ENCODE measurements at regions not wholly inside any gene's neighbourhood (a gene's known extent, or its start where the extent isn't known, plus 50 kb on each side); places are given as distances from the start of the nearest gene placed in this dataset.
"Not testable (repeated sequence)": the region's sequence is repeated elsewhere in the genome, so short reads cannot be mapped to it uniquely, and the experiment has no call there.

DNA sequence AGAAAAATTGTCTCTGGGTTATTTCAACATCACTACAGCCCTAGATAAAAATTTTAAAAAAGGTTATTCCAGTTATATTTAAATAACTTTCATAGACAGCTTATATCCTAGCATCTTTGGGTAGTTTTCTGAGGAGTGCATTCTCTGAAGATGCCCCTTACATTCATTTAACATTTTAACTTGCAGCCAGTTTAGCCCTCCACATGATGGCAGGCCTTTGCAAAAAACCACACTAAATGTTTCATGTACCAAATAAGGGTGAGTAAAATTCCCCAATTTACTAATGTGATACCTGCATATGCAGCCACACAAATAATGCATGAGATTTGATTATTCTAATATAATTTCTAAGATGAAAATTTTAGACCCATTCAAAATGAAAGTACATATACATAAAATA lies 108.4 kb upstream of the ZWINT start:
- no peak for DNase-seq (ENCODE audit: low read depth)

DNA sequence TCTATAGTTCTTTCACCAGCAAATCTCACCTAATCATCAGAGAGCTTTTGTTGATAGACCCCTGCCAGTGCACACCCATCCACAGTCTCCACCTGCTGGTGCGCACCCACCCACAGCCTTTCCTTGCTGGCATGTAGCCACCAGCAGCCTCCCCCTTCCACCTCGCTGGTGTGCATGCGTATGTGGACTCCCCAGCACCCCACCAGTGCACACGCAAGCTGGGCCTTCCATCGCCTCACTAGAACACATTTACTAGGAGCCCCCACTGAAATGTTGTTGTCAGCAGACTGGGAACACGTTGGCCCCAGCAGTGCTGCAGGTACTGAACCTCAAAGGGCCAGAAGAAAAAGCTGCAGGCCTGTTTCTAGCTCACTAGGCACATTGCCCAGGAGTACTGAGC lies 104.9 kb upstream of the ZWINT start:
- no peak for DNase-seq (ENCODE audit: low read depth)

DNA sequence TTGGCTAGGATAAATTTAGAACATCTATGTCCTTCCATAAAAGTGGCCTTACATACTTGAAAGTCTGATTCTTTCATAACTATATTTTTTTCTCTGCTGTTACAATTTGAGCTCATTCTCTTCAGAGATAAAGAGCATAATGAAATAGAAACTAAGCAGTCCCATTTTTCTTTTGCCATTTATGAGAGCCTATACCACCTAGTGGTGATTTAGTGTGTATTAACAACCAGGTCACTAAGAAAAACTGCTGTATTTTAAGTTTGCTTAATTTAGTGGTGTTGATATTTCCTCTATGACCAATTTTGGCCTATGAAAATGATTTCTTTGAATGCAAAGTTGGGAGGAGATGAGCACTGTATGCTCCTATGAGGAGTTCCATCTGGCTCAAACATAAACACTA lies 88.7 kb upstream of the ZWINT start:
- no peak for DNase-seq (ENCODE audit: low read depth)

DNA sequence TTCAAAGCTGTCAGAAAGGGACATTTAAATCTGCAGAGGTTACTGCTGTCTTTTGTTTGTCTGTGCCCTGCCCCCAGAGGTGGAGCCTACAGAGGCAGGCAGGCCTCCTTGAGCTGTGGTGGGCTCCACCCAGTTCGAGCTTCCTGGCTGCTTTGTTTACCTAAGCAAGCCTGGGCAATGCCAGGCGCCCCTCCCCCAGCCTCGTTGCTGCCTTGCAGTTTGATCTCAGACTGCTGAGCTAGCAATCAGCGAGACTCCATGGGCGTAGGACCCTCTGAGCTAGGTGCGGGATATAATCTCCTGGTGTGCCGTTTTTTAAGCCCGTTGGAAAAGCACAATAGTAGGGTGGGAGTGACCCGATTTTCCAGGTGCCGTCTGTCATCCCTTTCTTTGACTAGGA lies 86.6 kb upstream of the ZWINT start:
- not testable (repeated sequence) for DNase-seq (ENCODE audit: low read depth)

DNA sequence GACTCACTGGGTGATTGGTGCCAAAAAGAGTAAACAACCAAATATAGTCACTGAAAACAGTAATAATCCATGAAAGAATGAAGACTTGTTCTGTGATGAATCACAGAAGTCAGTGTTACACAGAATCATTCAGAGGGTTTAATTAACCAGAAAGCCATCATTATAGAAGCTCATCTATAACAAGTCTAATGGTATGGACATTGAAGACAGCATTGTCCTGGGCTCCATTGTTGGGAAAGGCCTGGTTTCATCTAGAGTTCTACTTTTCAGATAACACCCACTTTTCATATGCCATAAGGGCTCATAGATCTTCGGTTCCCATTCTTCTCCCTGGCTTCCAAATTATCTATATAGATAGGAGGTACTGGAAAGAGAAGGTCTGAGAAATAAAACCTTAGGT lies 80.3 kb upstream of the ZWINT start:
- DNase-seq (ENCODE audit: low read depth) = not testable (repeated sequence)

Measured in iris pigment epithelial cell (primary cell).